ENCODE measurements at regions not wholly inside any gene's neighbourhood (a gene's known extent, or its start where the extent isn't known, plus 50 kb on each side); places are given as distances from the start of the nearest gene placed in this dataset.

DNA sequence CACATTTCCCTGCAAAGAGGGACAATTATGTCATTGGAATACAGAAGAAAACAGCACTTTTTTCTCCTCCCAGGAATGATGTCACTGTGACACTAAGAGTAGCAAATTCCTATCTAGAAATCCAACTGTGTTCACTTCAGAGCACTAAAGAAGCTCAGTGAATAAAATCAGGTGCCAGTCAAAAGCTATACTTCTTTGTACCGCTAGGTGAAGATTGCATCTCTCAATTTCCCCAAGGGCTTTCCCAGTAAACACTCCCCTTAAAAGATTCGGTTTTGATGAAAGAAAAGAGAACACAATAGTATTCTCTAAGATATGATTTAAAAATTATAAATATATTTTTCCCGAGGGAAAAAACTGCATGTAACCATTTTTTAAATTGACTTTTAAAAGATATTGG is 104.7 kb upstream of the MID1 start:
- no peaks in the 10 kb centered on the region for H4K20me1 ChIP-seq (ENCODE audit: insufficient read depth)
- no peak overlapping the region for H3K9ac ChIP-seq
- H3K79me2 ChIP-seq (ENCODE audit: insufficient read depth, low read depth): no peaks in the 10 kb centered on the region
- H2AFZ ChIP-seq (ENCODE audit: low read depth): no peak overlapping the region
- H3K27ac ChIP-seq: no peak overlapping the region
- H3K27me3 ChIP-seq (ENCODE audit: insufficient read depth, low read depth): no peaks in the 10 kb centered on the region
- peaks cover 17% of the 10 kb centered on the region for H3K4me1 ChIP-seq (ENCODE audit: low read depth, poor library complexity, severe bottlenecking)
- TF ChIP-seq, protein P1, sequence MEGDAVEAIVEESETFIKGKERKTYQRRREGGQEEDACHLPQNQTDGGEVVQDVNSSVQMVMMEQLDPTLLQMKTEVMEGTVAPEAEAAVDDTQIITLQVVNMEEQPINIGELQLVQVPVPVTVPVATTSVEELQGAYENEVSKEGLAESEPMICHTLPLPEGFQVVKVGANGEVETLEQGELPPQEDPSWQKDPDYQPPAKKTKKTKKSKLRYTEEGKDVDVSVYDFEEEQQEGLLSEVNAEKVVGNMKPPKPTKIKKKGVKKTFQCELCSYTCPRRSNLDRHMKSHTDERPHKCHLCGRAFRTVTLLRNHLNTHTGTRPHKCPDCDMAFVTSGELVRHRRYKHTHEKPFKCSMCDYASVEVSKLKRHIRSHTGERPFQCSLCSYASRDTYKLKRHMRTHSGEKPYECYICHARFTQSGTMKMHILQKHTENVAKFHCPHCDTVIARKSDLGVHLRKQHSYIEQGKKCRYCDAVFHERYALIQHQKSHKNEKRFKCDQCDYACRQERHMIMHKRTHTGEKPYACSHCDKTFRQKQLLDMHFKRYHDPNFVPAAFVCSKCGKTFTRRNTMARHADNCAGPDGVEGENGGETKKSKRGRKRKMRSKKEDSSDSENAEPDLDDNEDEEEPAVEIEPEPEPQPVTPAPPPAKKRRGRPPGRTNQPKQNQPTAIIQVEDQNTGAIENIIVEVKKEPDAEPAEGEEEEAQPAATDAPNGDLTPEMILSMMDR (conservative IDR thresholded peaks at IDR 0.05; ENCODE audit: low read depth, low read length): 0 out of 2 replicates have a peak, but pooled peaks have one; percentile 17
- H3K4me3 ChIP-seq (IDR thresholded peaks at IDR 0.05; ENCODE audit: insufficient read depth, low read depth, low read length): no peak overlapping the region
- no peaks in the 10 kb centered on the region for H3K36me3 ChIP-seq (ENCODE audit: insufficient read depth)
- no peak overlapping the region for H3K4me2 ChIP-seq

DNA sequence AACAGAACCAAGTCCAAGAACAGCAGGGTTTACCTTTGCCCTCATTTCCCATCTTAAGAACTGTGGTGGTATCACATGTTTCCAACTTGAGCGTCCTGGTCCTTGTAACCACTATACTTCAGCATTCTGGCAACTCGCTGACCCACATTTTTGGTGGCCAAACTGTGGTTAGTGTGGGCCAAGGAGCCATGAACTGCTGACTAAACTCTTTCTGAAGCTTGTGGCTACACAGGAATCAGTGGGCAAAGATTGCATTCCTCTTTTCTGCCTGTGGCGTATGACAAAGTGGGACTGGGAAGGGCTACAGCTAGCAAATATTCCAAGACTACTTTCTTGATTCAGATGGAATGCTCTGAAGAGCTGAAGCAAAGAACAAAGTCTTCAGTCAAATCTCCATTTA is 106.3 kb upstream of the MID1 start:
- Histone ChIP-seq H2AFZ (ENCODE audit: low read depth) (no peak overlapping the region), H3K27me3 (ENCODE audit: insufficient read depth, low read depth) (no peaks in the 10 kb centered on the region), H3K36me3 (ENCODE audit: insufficient read depth) (no peaks in the 10 kb centered on the region), H3K79me2 (ENCODE audit: insufficient read depth, low read depth) (no peaks in the 10 kb centered on the region), H3K4me2 (peak overlapping the region; percentile 37; the same call in 1 of the 2 replicates), H3K27ac (no peak overlapping the region; the same call in 1 of the 2 replicates), H3K9ac (no peak overlapping the region), H3K4me3 (IDR thresholded peaks at IDR 0.05; ENCODE audit: insufficient read depth, low read depth, low read length) (no peak overlapping the region), H3K4me1 (ENCODE audit: low read depth, poor library complexity, severe bottlenecking) (peaks cover 17% of the 10 kb centered on the region), H4K20me1 (ENCODE audit: insufficient read depth) (no peaks in the 10 kb centered on the region)
- TF ChIP-seq, protein P1 (conservative IDR thresholded peaks at IDR 0.05; ENCODE audit: low read depth, low read length): no peak

DNA sequence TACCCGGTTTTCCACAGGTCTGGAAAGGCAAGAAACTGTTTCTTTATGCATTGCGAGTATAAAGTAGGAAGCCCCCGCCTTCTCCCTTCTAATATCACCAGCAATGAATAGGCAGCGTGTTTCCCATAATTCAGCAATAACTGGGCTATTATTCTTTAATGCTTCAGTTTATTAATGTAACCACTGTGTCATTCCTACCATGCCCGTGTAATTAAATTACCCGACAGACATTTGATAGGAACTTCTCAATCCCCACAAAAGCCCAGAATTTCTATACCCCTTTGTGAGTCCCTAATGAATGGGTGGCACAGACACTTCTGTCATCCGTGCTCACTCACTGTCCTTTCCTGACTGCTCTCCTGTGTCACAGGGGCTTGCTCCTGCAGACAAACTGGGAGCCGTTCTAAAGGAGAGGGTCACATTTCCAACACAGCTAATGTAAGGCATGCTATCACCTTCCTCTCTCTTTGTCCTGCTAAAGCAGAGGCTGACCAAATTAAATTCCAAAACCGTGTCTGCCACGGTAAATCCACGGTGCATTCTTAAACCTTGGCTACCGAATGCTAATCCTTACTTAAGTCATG is 108.5 kb upstream of the MID1 start:
- no peaks in the 10 kb centered on the region for H3K79me2 ChIP-seq (ENCODE audit: insufficient read depth, low read depth)
- no peaks in the 10 kb centered on the region for H3K36me3 ChIP-seq (ENCODE audit: insufficient read depth)
- H3K27ac ChIP-seq: no peak overlapping the region
- no peaks in the 10 kb centered on the region for H4K20me1 ChIP-seq (ENCODE audit: insufficient read depth)
- peaks cover 17% of the 10 kb centered on the region for H3K4me1 ChIP-seq (ENCODE audit: low read depth, poor library complexity, severe bottlenecking)
- no peak overlapping the region for H2AFZ ChIP-seq (ENCODE audit: low read depth)
- no peak overlapping the region for H3K4me2 ChIP-seq
- no peaks in the 10 kb centered on the region for H3K27me3 ChIP-seq (ENCODE audit: insufficient read depth, low read depth)
- TF ChIP-seq, protein P1 (conservative IDR thresholded peaks at IDR 0.05; ENCODE audit: low read depth, low read length): no peak
- H3K4me3 ChIP-seq (IDR thresholded peaks at IDR 0.05; ENCODE audit: insufficient read depth, low read depth, low read length): no peak overlapping the region
- H3K9ac ChIP-seq: no peak overlapping the region

DNA sequence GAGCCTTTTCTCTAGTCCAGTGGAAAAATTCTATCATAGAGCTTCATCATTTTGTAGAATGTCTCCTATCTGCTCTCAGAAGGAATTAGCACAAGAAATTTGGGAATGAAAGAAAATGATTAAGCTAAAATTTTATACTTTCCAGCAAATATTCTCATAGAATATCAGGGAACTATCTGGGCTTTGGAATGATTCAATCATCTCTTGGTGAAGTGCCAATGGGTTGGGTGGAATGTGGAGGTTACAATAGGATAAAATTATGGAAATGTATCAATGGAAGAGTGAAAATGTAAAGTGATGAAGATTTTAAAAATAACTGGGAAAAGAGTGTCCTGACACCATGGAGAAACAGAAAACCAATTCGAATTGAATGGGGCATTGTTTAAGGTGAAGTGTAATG is 119.0 kb upstream of the MID1 start:
- no peak overlapping the region for H3K4me3 ChIP-seq (IDR thresholded peaks at IDR 0.05; ENCODE audit: insufficient read depth, low read depth, low read length)
- TF ChIP-seq, protein P1 (conservative IDR thresholded peaks at IDR 0.05; ENCODE audit: low read depth, low read length): no peak

More for the DNA sequence above, 119.0 kb upstream of the MID1 start:
- Histone ChIP-seq H4K20me1 (ENCODE audit: insufficient read depth) (no peaks in the 10 kb centered on the region), H3K36me3 (ENCODE audit: insufficient read depth) (no peaks in the 10 kb centered on the region), H3K4me2 (no peak overlapping the region), H3K27me3 (ENCODE audit: insufficient read depth, low read depth) (no peaks in the 10 kb centered on the region), H3K9ac (no peak overlapping the region), H3K27ac (no peak overlapping the region), H3K4me1 (ENCODE audit: low read depth, poor library complexity, severe bottlenecking) (no peaks in the 10 kb centered on the region), H2AFZ (ENCODE audit: low read depth) (no peak overlapping the region), H3K79me2 (ENCODE audit: insufficient read depth, low read depth) (no peaks in the 10 kb centered on the region)
